ENCODE measurements at regions not wholly inside any gene's neighbourhood (a gene's known extent, or its start where the extent isn't known, plus 50 kb on each side); places are given as distances from the start of the nearest gene placed in this dataset.

GRCh38 chr13:89061821-89062220 is 1390.7 kb downstream of the SLITRK5 start:
- no peak for TF ChIP-seq CTCF (conservative IDR thresholded peaks at IDR 0.05)
- TF ChIP-seq EZH2 (IDR thresholded peaks at IDR 0.05; ENCODE audit: low read depth), result no peak
